ENCODE measurements at regions not wholly inside any gene's neighbourhood (a gene's known extent, or its start where the extent isn't known, plus 50 kb on each side); places are given as distances from the start of the nearest gene placed in this dataset.

- Histone ChIP-seq H2AK5ac (ENCODE audit: low read length) (no peak overlapping the region), H3K36me3 (ENCODE audit: control insufficient read depth, insufficient read depth, low read length) (no peaks in the 10 kb centered on the region), H2BK120ac (ENCODE audit: low read depth, low read length) (no peak overlapping the region), H3K79me2 (ENCODE audit: control insufficient read depth, insufficient read depth, low read length) (no peaks in the 10 kb centered on the region), H3K27ac (ENCODE audit: low read depth, low read length) (no peak overlapping the region), H3K23ac (ENCODE audit: low read length) (no peak overlapping the region), H3K4me3 (ENCODE audit: low read length) (no peak overlapping the region), H3K18ac (ENCODE audit: low read length) (no peak overlapping the region), H3K56ac (ENCODE audit: low read length) (no peak overlapping the region), H3K4me1 (ENCODE audit: control insufficient read depth, low read depth, low read length) (no peaks in the 10 kb centered on the region), H3K27me3 (ENCODE audit: insufficient read depth, low read length, poor library complexity) (no peaks in the 10 kb centered on the region), H4K5ac (ENCODE audit: low read length) (no peak overlapping the region), H4K8ac (ENCODE audit: low read depth, low read length) (no peak overlapping the region), H3K79me1 (ENCODE audit: low read length) (no peaks in the 10 kb centered on the region), H2BK15ac (replicated peaks; ENCODE audit: low read depth) (no peak overlapping the region), H2BK5ac (ENCODE audit: low read length) (no peak overlapping the region), H3K9ac (ENCODE audit: low read length) (no peak overlapping the region), H3K4me2 (ENCODE audit: low read length) (no peak overlapping the region), H3K4ac (ENCODE audit: low read depth, low read length) (no peak overlapping the region)
- DNase-seq, result no peak
Measured at GRCh38 chr6:71029555-71029954, 72.7 kb upstream of the B3GAT2 start.

DNA sequence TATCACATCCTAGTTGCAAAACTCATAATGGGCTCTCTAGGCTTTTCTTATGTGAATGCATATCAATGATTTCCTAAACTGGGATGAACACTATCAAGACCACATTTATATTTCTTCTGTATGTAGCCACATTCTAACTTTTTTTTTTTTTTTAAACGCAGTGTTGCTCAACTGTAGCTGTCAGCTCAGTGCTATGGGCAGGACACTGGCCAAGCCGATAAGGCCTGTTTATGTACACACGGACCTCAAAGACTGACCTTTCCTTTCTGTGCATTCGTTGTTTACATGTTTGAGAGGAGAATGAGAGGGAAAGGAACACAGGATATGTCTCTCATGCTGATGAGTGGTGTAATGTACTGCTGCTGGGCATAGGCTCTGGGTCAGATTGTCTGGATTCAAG, 75.1 kb upstream of the B3GAT2 start:
- no CpG with 5 or more reads among the region's 4 CpGs for WGBS (ENCODE audit: extremely low coverage, insufficient coverage, low lambda C conversion rate)
- H2AK5ac ChIP-seq (ENCODE audit: low read length), result no peak overlapping the region
- H3K4me3 ChIP-seq (ENCODE audit: low read length), result no peak overlapping the region
- no peak overlapping the region for H3K23ac ChIP-seq (ENCODE audit: low read length)
- no peak overlapping the region for H4K5ac ChIP-seq (ENCODE audit: low read length)
- H3K79me2 ChIP-seq (ENCODE audit: control insufficient read depth, insufficient read depth, low read length), result no peaks in the 10 kb centered on the region
- no peak overlapping the region for H3K4ac ChIP-seq (ENCODE audit: low read depth, low read length)
- H3K4me1 ChIP-seq (ENCODE audit: control insufficient read depth, low read depth, low read length), result no peaks in the 10 kb centered on the region
- no peak overlapping the region for H3K56ac ChIP-seq (ENCODE audit: low read length)
- no peak for DNase-seq
- H3K36me3 ChIP-seq (ENCODE audit: control insufficient read depth, insufficient read depth, low read length), result no peaks in the 10 kb centered on the region
- H3K4me2 ChIP-seq (ENCODE audit: low read length), result no peak overlapping the region
- no peaks in the 10 kb centered on the region for H3K79me1 ChIP-seq (ENCODE audit: low read length)
- no peak overlapping the region for H3K27ac ChIP-seq (ENCODE audit: low read depth, low read length)
- H3K18ac ChIP-seq (ENCODE audit: low read length), result no peak overlapping the region
- no peak overlapping the region for H3K9ac ChIP-seq (ENCODE audit: low read length)
- H2BK5ac ChIP-seq (ENCODE audit: low read length), result no peak overlapping the region
- H2BK120ac ChIP-seq (ENCODE audit: low read depth, low read length), result no peak overlapping the region
- H3K27me3 ChIP-seq (ENCODE audit: insufficient read depth, low read length, poor library complexity), result no peaks in the 10 kb centered on the region
- H2BK15ac ChIP-seq (replicated peaks; ENCODE audit: low read depth), result no peak overlapping the region
- no peak overlapping the region for H4K8ac ChIP-seq (ENCODE audit: low read depth, low read length)

GRCh38 chr6:71033171-71033570, 76.3 kb upstream of the B3GAT2 start:
- Histone ChIP-seq H3K18ac (ENCODE audit: low read length) (no peak overlapping the region), H4K8ac (ENCODE audit: low read depth, low read length) (no peak overlapping the region), H3K9ac (ENCODE audit: low read length) (no peak overlapping the region), H3K27me3 (ENCODE audit: insufficient read depth, low read length, poor library complexity) (no peaks in the 10 kb centered on the region), H3K4me3 (ENCODE audit: low read length) (no peak overlapping the region), H3K4me2 (ENCODE audit: low read length) (no peak overlapping the region), H3K4me1 (ENCODE audit: control insufficient read depth, low read depth, low read length) (no peaks in the 10 kb centered on the region), H2BK15ac (replicated peaks; ENCODE audit: low read depth) (no peak overlapping the region), H2AK5ac (ENCODE audit: low read length) (no peak overlapping the region), H3K27ac (ENCODE audit: low read depth, low read length) (no peak overlapping the region), H3K79me1 (ENCODE audit: low read length) (no peaks in the 10 kb centered on the region), H3K36me3 (ENCODE audit: control insufficient read depth, insufficient read depth, low read length) (no peaks in the 10 kb centered on the region), H2BK5ac (ENCODE audit: low read length) (no peak overlapping the region), H4K5ac (ENCODE audit: low read length) (no peak overlapping the region), H3K56ac (ENCODE audit: low read length) (no peak overlapping the region), H3K4ac (ENCODE audit: low read depth, low read length) (no peak overlapping the region), H2BK120ac (ENCODE audit: low read depth, low read length) (no peak overlapping the region), H3K79me2 (ENCODE audit: control insufficient read depth, insufficient read depth, low read length) (no peaks in the 10 kb centered on the region), H3K23ac (ENCODE audit: low read length) (no peak overlapping the region)
- DNase-seq, result no peak
- no CpG with 5 or more reads among the region's 1 CpG for WGBS (ENCODE audit: extremely low coverage, insufficient coverage, low lambda C conversion rate)

DNA sequence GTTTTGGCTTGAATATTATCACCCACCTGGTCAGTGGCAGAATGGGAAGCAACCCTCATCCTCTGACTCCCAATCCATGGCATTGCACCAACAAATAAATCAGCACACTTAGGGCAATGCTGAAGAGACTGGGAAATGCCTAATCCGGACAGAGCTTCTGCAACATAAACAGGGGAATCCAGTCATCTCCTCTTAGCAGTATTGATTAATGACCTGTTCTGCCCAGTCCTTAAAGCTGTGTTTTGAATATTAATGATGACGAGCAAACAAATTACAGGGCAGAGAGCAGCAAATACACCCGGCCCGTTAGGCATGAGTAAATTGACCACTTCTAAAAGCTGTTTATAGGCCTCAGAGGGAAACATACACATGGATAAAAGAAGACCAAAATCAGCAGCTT, 77.0 kb upstream of the B3GAT2 start:
- H3K79me2 ChIP-seq (ENCODE audit: control insufficient read depth, insufficient read depth, low read length), result no peaks in the 10 kb centered on the region

GRCh38 chr6:71034563-71035345, 77.9 kb upstream of the B3GAT2 start:
- H3K56ac ChIP-seq (ENCODE audit: low read length), result no peak overlapping the region
- no peaks in the 10 kb centered on the region for H3K36me3 ChIP-seq (ENCODE audit: control insufficient read depth, insufficient read depth, low read length)
- H2BK120ac ChIP-seq (ENCODE audit: low read depth, low read length), result no peak overlapping the region
- no peak overlapping the region for H2AK5ac ChIP-seq (ENCODE audit: low read length)
- no peak overlapping the region for H4K8ac ChIP-seq (ENCODE audit: low read depth, low read length)
- H3K4ac ChIP-seq (ENCODE audit: low read depth, low read length), result no peak overlapping the region
- no peak overlapping the region for H2BK15ac ChIP-seq (replicated peaks; ENCODE audit: low read depth)
- no peak overlapping the region for H2BK5ac ChIP-seq (ENCODE audit: low read length)
- no peak overlapping the region for H4K5ac ChIP-seq (ENCODE audit: low read length)
- H3K4me3 ChIP-seq (ENCODE audit: low read length), result no peak overlapping the region
- no peaks in the 10 kb centered on the region for H3K79me2 ChIP-seq (ENCODE audit: control insufficient read depth, insufficient read depth, low read length)
- H3K9ac ChIP-seq (ENCODE audit: low read length), result no peak overlapping the region
- no peak overlapping the region for H3K18ac ChIP-seq (ENCODE audit: low read length)
- no peak overlapping the region for H3K4me2 ChIP-seq (ENCODE audit: low read length)
- no peak for DNase-seq
- no peak overlapping the region for H3K23ac ChIP-seq (ENCODE audit: low read length)
- H3K4me1 ChIP-seq (ENCODE audit: control insufficient read depth, low read depth, low read length), result peaks cover 3% of the 10 kb centered on the region
- H3K27me3 ChIP-seq (ENCODE audit: insufficient read depth, low read length, poor library complexity), result no peaks in the 10 kb centered on the region
- no peaks in the 10 kb centered on the region for H3K79me1 ChIP-seq (ENCODE audit: low read length)
- WGBS (ENCODE audit: extremely low coverage, insufficient coverage, low lambda C conversion rate), result no CpG with 5 or more reads among the region's 4 CpGs
- H3K27ac ChIP-seq (ENCODE audit: low read depth, low read length), result no peak overlapping the region

More for the DNA sequence above, 77.0 kb upstream of the B3GAT2 start:
- no CpG with 5 or more reads among the region's 4 CpGs for WGBS (ENCODE audit: extremely low coverage, insufficient coverage, low lambda C conversion rate)
- no peak overlapping the region for H3K4me2 ChIP-seq (ENCODE audit: low read length)
- H3K9ac ChIP-seq (ENCODE audit: low read length), result no peak overlapping the region
- H4K5ac ChIP-seq (ENCODE audit: low read length), result no peak overlapping the region
- no peak overlapping the region for H3K18ac ChIP-seq (ENCODE audit: low read length)
- no peaks in the 10 kb centered on the region for H3K27me3 ChIP-seq (ENCODE audit: insufficient read depth, low read length, poor library complexity)
- no peak overlapping the region for H3K56ac ChIP-seq (ENCODE audit: low read length)
- H2BK15ac ChIP-seq (replicated peaks; ENCODE audit: low read depth), result no peak overlapping the region
- H3K36me3 ChIP-seq (ENCODE audit: control insufficient read depth, insufficient read depth, low read length), result no peaks in the 10 kb centered on the region
- H3K4me1 ChIP-seq (ENCODE audit: control insufficient read depth, low read depth, low read length), result peaks cover 2% of the 10 kb centered on the region
- no peak overlapping the region for H2AK5ac ChIP-seq (ENCODE audit: low read length)
- H3K4ac ChIP-seq (ENCODE audit: low read depth, low read length), result no peak overlapping the region
- H4K8ac ChIP-seq (ENCODE audit: low read depth, low read length), result no peak overlapping the region
- H3K4me3 ChIP-seq (ENCODE audit: low read length), result no peak overlapping the region
- DNase-seq, result no peak
- H3K27ac ChIP-seq (ENCODE audit: low read depth, low read length), result no peak overlapping the region
- H2BK120ac ChIP-seq (ENCODE audit: low read depth, low read length), result no peak overlapping the region
- no peak overlapping the region for H2BK5ac ChIP-seq (ENCODE audit: low read length)
- no peaks in the 10 kb centered on the region for H3K79me1 ChIP-seq (ENCODE audit: low read length)
- no peak overlapping the region for H3K23ac ChIP-seq (ENCODE audit: low read length)

- Histone ChIP-seq H3K4ac (ENCODE audit: low read depth, low read length) (no peak overlapping the region), H3K36me3 (ENCODE audit: control insufficient read depth, insufficient read depth, low read length) (no peaks in the 10 kb centered on the region), H2BK5ac (ENCODE audit: low read length) (no peak overlapping the region), H3K27ac (ENCODE audit: low read depth, low read length) (no peak overlapping the region), H2BK120ac (ENCODE audit: low read depth, low read length) (no peak overlapping the region), H3K79me1 (ENCODE audit: low read length) (no peaks in the 10 kb centered on the region), H2BK15ac (replicated peaks; ENCODE audit: low read depth) (no peak overlapping the region), H3K4me2 (ENCODE audit: low read length) (no peak overlapping the region), H3K79me2 (ENCODE audit: control insufficient read depth, insufficient read depth, low read length) (no peaks in the 10 kb centered on the region), H2AK5ac (ENCODE audit: low read length) (no peak overlapping the region), H3K18ac (ENCODE audit: low read length) (no peak overlapping the region), H4K5ac (ENCODE audit: low read length) (no peak overlapping the region), H3K23ac (ENCODE audit: low read length) (no peak overlapping the region), H3K4me1 (ENCODE audit: control insufficient read depth, low read depth, low read length) (peaks cover 3% of the 10 kb centered on the region), H4K8ac (ENCODE audit: low read depth, low read length) (no peak overlapping the region), H3K9ac (ENCODE audit: low read length) (no peak overlapping the region), H3K56ac (ENCODE audit: low read length) (no peak overlapping the region), H3K27me3 (ENCODE audit: insufficient read depth, low read length, poor library complexity) (no peaks in the 10 kb centered on the region), H3K4me3 (ENCODE audit: low read length) (no peak overlapping the region)
- DNase-seq, result no peak
Measured at GRCh38 chr6:71035871-71036270, 79.0 kb upstream of the B3GAT2 start.
